ENCODE measurements at regions not wholly inside any gene's neighbourhood (a gene's known extent, or its start where the extent isn't known, plus 50 kb on each side); places are given as distances from the start of the nearest gene placed in this dataset.
A peak's percentile ranks its signal among the peaks of the same experiment; 100 is the strongest.
"Not testable (repeated sequence)": the region's sequence is repeated elsewhere in the genome, so short reads cannot be mapped to it uniquely, and the experiment has no call there.

- no peak for DNase-seq
Measured at GRCh38 chr9:105098370-105098769, 146.1 kb upstream of the SLC44A1 start.

- no peak for DNase-seq
Measured at GRCh38 chr9:105103776-105104175, 140.7 kb upstream of the SLC44A1 start.

GRCh38 chr9:105114318-105114717 lies 130.1 kb upstream of the SLC44A1 start:
- DNase-seq, result no peak

- peak in 4 of 56 donors; percentile 6 to 17 (median 12) for DNase-seq
Measured at GRCh38 chr9:105114964-105115728, 129.3 kb upstream of the SLC44A1 start.

DNA sequence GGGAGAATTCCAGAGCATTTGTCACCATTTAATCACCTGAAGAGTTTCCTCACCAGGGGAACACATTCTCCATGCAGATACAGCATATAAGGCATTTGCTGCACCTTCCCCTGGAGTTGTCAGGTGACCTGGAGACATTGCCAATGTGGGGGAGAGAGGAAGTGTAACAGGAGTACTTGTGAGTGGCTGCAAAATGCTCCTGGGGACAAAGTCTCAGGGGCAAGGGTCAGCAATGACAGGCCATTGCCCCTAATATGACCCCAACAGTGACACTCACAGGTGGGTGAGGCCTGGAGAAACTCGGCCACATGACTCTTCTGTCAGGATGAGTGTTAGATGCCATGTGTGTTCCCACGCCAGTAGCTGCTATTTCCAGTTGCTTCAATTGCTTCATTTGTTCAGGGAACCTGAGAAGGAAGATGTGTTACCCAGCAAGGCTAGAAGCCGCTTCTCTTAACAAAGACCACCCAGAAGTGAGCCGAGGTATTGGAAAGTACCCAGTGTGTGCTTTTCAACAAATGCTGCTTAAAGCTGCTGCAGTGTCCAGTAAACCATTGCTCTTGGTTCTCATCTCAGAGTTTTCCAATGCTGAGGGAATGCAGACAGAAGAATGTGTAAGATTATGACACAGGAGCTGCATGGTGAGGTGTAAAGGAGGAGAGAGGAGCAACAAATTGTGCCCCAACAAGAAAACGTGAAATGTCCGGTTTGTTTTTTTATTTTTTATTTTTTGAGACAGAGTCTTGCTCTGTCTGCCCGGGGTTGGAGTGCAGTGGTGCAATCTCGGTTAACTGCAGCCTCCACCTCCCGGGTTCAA lies 128.2 kb upstream of the SLC44A1 start:
- DNase-seq, result no peak

DNA sequence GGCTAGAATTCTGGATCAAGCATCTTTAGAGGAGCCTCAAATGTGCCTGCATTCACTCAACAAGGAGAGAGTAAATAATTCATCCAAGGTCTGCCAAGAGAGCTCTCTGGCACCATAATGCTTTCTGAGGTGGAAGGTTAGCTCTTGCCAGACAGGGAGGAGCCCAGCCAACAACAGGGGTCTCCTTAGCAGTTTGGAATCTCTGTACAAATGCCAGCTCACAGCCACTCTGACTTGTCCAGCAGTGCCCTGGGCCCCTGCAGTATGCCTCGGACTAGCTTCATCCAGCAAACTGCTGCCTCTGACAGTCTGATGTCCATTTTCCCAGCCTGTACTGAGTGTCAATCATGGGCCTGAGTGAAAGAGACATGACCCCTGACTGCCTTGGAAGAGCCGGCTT lies 127.2 kb upstream of the SLC44A1 start:
- DNase-seq, result peak in 12 of 56 donors; percentile 3 to 46 (median 8)

DNA sequence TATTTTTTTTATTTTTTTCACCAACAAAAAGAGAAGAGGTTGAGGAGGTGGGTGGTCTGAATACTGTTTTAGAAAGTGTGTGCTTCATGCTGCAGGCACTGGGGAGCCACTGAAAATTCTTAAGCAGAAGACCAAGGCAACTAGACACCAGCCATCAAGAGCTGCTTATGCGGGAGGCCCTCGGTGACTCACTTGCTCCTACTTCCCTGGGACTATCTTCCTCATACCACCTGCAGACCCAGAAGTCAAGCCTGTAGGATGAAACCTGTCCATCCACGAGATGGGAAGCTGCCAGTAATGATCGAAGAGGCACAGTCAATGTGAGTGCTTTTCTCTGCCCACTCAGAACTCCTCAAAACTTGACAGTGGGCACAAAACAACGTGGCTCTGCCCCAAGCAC lies 125.8 kb upstream of the SLC44A1 start:
- peak in 2 of 56 donors; percentile 3 to 6 for DNase-seq

DNA sequence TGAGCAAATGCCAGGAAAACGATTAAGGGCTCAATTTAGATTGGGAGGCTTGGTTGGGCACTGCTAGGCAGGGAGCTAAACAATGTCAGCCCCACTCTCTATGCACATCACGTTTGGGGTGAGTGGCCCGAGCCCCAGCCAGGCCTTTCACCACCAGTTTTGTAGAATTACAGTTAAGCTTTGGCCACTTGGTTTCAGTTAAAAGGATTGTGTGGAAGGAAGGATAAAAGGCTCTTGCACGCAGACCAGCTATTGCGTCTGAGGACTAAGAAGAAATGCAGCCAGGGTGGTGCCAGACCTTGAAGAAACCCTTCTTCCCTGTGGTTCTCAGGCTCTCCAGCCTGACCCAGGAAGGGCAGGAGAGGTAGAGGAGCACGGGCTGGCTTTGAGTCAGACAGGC lies 125.3 kb upstream of the SLC44A1 start:
- peak in 44 of 56 donors; percentile 7 to 86 (median 44) for DNase-seq

DNA sequence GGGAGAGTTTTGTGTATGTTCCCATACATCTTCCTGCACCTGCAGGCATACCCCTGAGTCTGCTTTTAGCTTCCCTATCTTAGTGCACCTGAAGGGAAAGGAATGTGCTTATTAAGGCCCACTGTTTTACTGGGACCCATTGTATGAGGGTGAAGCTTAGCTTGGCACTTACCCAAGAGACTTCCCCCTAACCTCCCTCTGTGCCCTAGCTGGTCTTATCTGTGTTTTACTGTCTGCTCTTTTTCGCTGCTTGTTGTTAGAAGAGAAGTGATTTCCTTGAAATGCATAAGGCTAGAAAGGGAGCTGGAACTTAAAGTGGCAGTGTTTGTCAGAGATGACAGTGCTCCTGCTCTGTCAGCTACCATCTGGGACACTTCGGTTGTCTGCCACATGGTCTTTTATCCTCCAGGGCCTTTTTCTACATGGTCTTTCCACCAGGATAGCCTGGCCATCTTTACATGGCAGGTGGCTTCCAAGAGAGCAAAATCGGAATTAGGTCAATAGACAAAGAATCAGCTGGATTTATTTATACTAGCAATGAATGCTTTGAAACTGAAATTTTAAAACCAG lies 122.5 kb upstream of the SLC44A1 start:
- DNase-seq, result no peak

GRCh38 chr9:105124598-105124997 lies 119.9 kb upstream of the SLC44A1 start:
- DNase-seq, result not testable (repeated sequence)

GRCh38 chr9:105126226-105126625 lies 118.2 kb upstream of the SLC44A1 start:
- no peak for DNase-seq

- DNase-seq, result no peak
Measured at GRCh38 chr9:105127863-105128220, 116.6 kb upstream of the SLC44A1 start.

GRCh38 chr9:105128908-105129600 lies 115.4 kb upstream of the SLC44A1 start:
- DNase-seq, result no peak

DNA sequence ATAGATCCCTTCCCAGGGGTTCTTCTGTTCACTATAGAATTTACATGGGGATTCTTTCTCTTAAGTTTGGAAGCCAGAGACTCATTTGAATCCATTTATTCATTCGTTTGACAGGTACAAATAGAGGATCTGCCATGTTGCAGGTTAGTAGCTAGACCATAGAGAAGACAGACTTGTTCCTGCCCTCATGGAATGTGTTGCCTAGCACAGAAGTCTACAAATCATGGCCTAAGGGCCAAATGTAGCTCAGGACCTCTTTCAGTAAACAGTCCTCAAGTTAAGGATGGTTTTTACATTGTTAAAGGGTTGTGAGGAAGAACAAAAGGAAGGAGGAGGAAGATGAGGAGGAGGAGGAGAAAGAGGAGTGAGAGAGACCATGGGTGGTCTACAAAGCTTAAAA lies 114.7 kb upstream of the SLC44A1 start:
- no peak for DNase-seq

DNA sequence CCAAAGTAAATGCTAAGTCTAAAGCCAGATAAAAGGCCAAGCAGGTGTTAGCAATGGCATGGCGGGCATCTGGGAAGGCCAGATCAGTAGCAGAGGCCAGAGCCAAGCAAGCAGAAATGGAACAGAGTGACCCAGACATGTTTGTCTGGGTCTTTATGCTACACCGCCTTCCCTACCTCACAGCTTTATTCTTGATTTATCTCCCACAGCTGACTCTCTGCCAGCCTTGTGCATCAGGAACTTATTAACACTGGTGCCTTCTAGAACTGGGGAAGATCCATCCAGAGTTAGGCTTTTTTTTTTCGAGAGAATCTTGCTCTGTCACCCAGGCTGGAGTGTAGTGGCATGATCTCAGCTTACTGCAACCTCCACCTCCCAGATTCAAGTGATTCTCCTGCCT lies 112.5 kb upstream of the SLC44A1 start:
- DNase-seq, result no peak

- DNase-seq, result no peak
Measured at GRCh38 chr9:105132606-105133005, 111.8 kb upstream of the SLC44A1 start.

DNA sequence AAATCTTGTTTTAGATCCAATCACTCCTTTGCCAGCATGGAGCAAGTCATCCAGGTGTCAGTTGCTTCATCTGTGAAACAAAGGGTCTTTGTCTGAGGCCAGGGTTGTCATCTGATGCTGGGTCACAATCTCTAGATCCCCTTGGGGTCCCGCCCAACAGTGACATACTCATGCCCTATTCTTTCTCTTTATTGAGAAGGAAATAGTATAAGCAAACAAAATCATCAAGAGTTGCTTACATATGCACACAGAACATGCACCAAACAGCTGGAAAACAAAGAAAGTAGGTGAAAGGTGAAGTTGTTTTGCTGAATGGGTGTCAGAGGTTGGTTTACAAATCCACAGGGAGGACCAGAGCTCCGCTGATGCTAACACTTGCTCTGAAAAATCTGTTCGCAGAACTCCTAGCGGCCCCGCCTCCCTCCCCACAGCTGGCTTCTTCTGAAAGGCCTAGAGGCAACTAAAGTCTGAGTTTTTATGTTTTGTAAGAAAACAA lies 106.1 kb upstream of the SLC44A1 start:
- peak in 4 of 56 donors; percentile 11 to 28 (median 22) for DNase-seq

DNA sequence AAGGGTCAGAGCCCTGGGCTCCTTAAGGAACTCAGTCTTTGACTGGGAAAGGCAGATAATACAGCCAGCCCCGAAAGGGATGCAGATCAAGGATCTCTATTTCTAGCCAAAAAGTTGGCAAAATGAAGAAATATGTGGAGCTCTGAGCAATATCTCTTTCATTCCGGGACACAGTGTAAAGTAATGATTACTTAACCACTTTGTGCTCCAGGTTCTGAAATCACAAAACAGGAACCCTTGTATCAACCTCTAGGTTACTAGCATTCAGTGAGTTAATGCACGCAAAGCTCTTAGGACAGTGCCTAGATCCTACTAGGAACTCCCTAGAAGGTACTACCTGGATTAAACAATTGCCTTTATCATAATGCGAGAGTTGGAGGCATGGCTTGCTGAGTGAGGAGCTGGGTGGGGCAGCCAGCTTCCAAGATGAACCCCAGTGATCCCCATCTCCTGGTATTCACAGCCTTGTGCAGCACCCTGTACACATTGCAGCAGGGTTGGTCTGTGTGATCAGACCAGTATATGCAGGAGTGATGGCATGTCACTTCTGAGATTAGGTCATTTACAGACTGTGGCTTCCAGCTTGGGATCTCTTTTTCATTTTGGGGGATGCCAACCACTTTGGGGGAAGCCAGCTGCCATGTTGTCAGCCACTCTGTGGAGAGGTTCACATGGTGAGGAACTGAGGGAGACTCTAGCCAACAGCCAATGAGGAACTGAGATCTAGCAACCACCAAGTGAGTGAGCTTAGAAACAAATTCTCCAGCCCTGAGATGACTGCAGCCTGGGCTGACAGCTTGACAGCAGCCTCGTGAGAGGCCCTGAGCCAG lies 103.1 kb upstream of the SLC44A1 start:
- DNase-seq, result no peak

GRCh38 chr9:105141976-105142250 lies 102.5 kb upstream of the SLC44A1 start:
- no peak for DNase-seq

DNA sequence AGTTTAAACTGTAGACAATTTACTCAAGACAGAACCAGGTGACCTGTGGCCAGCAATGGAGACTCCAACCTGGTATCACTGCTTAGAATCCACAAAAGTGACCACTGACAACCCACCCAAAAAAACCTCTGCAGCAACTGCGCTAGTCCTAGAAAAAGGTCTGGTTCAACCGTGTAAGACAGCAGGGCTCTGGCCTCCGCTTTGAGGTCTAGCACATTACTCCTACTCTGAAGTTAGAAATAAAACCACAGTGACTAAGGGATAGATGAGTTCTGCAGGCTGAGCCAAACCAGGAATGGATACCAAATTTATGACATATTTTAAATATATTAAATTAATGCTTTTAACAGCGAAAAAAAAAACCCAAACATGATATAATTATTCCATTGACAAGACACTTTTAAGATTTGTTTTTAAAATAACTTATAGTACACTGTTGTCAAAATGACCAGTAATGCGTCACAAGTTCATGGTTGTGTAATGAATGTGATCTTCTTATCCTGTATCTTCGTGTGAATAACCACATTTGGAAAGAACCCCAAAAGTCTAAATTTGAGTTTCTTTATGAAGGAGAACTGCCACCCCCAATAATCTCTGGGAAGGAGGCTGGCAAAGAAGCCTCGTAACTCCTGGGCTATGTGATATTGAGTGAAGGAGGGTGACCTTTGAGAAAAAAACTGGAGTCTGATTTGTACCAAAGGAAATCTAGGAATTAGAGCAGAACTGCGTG lies 101.9 kb upstream of the SLC44A1 start:
- DNase-seq, result no peak
